GM19238 (cell line): ENCODE measurements at regions not wholly inside any gene's neighbourhood (a gene's known extent, or its start where the extent isn't known, plus 50 kb on each side); places are given as distances from the start of the nearest gene placed in this dataset.

Experiments used
- DNase-seq: peaks from one replicate; pipeline ENCODE4 v3.0.0; 2011; ENCODE audit warnings: low spot score; ENCODE audit not compliant: insufficient read length

- DNase-seq: no peak
Observed at GRCh38 chr14:98325761-98326160, 946.2 kb downstream of the BCL11B start.

- DNase-seq: no peak
Observed at GRCh38 chr14:98328496-98328895, 943.5 kb downstream of the BCL11B start.

- no peak for DNase-seq
Observed at GRCh38 chr14:98334186-98334585, 937.8 kb downstream of the BCL11B start.

- no peak for DNase-seq
Observed at GRCh38 chr14:98341211-98341610, 930.8 kb downstream of the BCL11B start.

GRCh38 chr14:98345161-98345560 lies 926.8 kb downstream of the BCL11B start:
- DNase-seq: no peak

- DNase-seq: no peak
Observed at GRCh38 chr14:98347686-98348085, 924.3 kb downstream of the BCL11B start.

- DNase-seq: no peak
Observed at GRCh38 chr14:98348505-98348904, 923.5 kb downstream of the BCL11B start.

- DNase-seq: no peak
Observed at GRCh38 chr14:98350213-98350612, 921.8 kb downstream of the BCL11B start.

- DNase-seq: no peak
Observed at GRCh38 chr14:98364961-98365360, 907.0 kb downstream of the BCL11B start.

GRCh38 chr14:98366429-98366828 lies 905.6 kb downstream of the BCL11B start:
- DNase-seq: no peak

- no peak for DNase-seq
Observed at GRCh38 chr14:98368221-98368620, 903.8 kb downstream of the BCL11B start.

- no peak for DNase-seq
Observed at GRCh38 chr14:98368916-98369315, 903.1 kb downstream of the BCL11B start.

- DNase-seq: no peak
Observed at GRCh38 chr14:98369344-98369743, 902.7 kb downstream of the BCL11B start.

GRCh38 chr14:98370352-98370751 lies 901.6 kb downstream of the BCL11B start:
- no peak for DNase-seq

- DNase-seq: no peak
Observed at GRCh38 chr14:98371141-98371540, 900.9 kb downstream of the BCL11B start.

GRCh38 chr14:98374136-98374535 lies 897.9 kb downstream of the BCL11B start:
- no peak for DNase-seq

- DNase-seq: no peak
Observed at GRCh38 chr14:98375566-98375965, 896.4 kb downstream of the BCL11B start.

- no peak for DNase-seq
Observed at GRCh38 chr14:98379830-98380229, 892.2 kb downstream of the BCL11B start.

GRCh38 chr14:98382662-98383061 lies 889.3 kb downstream of the BCL11B start:
- DNase-seq: no peak

- DNase-seq: no peak
Observed at GRCh38 chr14:98385851-98386250, 886.1 kb downstream of the BCL11B start.

- no peak for DNase-seq
Observed at GRCh38 chr14:98391061-98391460, 880.9 kb downstream of the BCL11B start.

GRCh38 chr14:98393527-98393926 lies 878.5 kb downstream of the BCL11B start:
- no peak for DNase-seq

- DNase-seq: no peak
Observed at GRCh38 chr14:98404811-98405210, 867.2 kb downstream of the BCL11B start.

- no peak for DNase-seq
Observed at GRCh38 chr14:98408024-98408555, 863.9 kb downstream of the BCL11B start.
